AG08395 (cell line): ENCODE measurements at regions not wholly inside any gene's neighbourhood (a gene's known extent, or its start where the extent isn't known, plus 50 kb on each side); places are given as distances from the start of the nearest gene placed in this dataset.

Experiments
- DNase-seq: peaks from one replicate; pipeline ENCODE4 v3.0.0; 2012; ENCODE audit warnings: mixed read lengths, low spot score

DNA sequence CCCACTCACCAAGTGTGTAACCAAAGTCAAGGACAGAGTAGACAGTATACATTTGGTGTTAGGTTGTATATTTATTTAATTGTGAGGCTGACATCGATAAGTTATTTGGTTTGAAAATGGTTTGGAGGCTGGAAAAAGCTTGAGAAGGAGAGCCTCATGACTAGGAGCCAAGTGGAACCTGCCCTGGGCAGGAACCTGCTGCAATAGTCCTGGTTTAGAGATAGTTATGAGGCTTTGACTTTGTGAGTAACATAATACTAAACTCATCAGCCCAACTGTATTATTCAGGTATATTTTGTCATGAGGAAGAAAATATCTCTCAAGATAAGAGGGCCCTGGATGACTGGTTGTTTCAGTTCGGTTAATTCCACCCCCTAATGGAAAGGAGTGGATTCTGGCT is 234.3 kb upstream of the CYRIA start:
- no peak for DNase-seq

DNA sequence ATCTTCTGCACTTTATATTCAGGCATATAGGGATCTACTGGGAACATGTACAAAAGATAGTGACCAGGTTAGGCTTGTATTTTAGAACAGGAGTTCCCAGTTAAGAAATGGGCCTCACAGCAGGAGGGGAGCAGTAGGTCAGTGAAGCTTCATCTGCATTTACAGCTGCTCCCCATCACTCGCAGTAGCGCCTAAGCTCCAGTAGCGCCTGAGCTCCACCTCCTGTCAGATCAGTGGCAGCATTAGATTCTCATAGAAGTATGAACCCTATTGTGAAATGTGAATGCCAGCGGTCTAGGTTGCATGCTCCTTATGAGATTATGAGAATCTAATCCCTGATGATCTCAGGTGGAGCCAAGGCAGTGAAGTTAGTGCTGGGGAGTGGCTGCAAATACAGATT is 224.4 kb upstream of the CYRIA start:
- no peak for DNase-seq

DNA sequence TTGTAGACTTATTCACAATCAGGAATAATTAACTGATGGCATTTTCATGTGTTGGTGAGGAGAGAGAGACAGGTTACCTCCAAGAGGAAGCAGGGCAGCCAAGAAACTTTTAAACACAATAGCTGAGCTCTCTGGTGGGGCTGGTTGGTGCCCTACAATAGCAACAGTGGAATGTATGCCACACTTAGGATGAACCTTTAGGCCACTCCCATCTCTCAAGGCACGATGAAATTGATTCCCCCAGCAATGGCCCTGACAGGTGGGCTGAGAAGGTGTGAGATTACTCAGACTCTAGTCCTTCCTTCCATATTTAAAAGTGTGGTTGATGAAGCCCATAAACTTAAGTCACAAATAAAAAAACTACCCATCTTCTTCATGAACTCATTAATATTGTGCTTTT is 219.4 kb upstream of the CYRIA start:
- DNase-seq = no peak

DNA sequence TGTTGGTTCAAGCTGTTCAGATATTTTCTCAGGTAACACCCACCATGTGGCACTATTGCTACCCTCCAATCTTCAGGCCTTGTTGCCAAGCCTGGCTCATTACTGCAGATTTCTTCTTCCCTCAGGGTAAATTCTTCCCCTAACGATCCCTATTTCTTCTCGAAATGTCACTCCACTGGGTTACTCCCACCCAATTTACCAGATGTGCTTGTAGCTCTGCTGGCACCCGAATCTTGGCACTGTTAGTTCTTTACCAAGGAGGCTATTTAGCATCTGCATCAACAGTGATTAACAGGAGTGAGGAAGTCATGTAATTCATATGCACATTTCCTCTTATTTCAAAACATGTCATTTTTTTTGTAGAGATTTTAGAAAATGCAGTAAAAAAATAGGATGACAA is 217.1 kb upstream of the CYRIA start:
- DNase-seq = no peak

DNA sequence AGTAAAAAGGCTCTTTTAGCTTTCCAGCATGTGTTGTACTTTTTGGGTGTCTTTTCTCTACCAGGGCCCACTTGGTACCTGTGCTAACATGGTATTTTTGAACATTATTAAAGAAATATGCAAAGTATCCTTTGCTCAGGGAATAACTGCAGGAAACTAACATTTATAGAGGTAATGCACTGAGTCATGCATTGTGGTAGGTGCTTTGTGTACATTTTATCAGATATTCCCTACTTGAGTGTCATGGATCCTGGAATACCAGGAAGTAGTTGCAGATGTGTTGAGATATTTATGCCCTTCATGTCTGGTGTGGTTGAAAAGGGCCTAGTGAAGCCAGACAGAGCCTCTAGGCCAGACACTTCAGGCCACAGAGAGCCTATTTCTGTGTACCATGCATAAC is 215.5 kb upstream of the CYRIA start:
- DNase-seq = no peak

DNA sequence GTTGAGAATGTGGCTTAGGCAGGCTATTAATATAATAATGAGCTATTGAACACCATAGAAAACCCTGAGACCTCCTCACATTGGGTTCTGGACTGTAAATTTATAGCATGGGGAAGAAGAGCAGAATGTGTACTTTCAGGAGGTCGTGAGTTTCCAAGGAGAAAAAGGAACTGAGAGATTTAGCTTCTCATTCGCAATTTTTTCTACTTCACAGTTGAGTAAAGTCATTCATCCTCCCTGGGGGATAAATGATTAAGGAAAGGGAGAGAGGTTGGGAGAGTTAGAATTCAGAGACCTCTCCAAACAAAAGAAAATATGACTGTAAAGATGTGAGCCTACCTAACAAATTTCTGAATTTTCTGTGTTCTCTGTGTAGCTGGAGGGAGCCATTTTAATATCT is 205.8 kb upstream of the CYRIA start:
- no peak for DNase-seq

DNA sequence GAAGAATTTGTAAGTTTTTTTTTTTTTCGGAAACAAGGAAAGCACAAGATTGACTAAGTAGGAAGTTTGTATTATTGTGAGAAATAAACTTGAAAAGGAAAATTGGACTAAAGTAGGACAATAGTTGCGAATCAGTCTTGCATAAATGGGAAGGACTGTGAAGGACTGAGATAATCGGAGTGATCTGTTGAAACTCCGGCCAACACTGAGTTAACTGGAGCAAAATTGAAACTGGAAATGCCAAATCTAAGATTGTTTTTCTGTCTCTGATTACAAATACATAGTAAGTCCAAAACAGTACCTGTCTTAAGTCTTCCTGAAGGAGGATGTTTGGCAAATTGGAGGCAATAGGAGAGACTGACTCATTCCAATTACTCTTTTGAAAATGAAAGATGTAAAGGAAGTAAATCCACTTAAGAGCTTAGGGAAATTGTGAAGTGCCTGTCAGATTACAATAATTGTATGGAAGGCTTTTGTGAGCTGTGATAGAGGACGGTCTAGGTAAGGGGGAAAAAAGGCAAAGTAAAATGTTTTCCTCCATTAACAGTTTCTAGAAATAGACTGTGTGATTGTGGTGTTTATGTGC is 204.9 kb upstream of the CYRIA start:
- DNase-seq = no peak

DNA sequence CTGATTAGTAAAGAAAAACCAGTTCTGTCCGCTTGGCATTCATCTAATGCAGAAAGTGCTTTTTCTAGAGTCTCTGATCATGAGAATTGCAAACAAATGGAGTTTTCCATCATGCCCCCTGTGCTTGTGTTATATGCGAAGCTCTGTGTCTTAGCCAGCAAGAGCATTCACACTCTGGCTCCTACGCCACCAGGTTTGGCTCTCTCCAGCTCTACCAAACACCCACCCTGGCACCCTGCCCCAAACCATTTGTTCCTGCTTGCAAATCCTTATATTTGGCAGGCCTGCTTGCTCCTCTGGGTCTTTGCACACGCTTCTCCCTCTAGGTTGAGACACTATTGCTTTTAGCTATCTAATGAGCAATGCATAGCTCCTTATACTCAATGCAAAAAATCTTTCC is 204.1 kb upstream of the CYRIA start:
- DNase-seq = no peak

DNA sequence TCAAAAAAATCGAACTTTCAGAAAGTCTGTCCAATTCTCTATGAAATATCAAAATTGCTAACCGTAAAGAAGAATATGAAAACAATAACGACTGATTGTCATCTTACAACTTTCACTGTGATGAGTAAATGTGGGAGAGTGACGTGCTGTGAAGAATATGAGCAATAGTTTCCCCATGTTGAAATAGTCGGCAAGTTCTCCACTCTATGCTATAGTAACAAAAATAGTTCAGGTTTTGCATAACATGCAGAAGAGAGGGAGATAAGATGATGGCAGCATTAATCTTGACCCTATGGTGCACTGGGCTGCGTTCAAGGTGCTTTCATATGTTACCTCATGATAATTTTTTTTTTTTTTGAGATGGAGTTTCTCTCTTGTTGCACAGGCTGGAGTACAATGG is 196.8 kb upstream of the CYRIA start:
- DNase-seq = no peak

DNA sequence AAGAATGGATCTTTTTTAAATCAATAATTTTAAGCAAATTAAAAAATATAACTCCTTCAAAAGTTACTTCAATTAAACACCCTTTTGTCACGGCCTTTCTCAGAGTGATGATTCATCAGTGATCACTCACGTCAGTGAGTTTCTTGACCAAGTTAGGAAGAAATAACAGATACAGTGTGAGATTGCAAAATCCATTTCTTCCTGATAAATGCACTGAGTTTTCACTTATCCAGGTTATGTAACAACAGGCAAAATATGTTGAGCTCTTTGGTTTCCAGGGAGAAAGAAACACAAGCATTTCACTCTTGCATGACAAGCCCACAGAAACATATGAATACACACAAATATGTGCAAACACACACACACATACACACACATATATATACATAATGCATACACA is 195.9 kb upstream of the CYRIA start:
- no peak for DNase-seq

DNA sequence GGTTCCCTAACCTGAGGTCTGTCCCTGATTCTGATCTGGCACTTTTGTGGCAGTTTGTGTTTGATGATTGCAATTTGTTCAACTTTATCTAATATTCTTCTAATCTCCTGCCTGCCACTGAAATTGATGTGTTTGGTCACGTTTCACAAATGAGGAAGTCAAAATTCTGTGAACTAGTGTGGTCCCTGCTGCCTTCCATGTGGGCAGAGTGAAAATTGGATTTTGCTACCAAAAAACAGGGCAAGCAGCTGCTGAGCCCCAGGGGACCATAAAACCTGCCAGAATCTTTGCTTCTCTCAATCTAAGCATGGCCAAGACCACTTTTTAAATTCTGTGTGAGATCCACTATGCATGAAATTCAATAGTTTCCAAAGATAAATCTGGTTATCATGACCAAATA is 195.5 kb upstream of the CYRIA start:
- DNase-seq = no peak

DNA sequence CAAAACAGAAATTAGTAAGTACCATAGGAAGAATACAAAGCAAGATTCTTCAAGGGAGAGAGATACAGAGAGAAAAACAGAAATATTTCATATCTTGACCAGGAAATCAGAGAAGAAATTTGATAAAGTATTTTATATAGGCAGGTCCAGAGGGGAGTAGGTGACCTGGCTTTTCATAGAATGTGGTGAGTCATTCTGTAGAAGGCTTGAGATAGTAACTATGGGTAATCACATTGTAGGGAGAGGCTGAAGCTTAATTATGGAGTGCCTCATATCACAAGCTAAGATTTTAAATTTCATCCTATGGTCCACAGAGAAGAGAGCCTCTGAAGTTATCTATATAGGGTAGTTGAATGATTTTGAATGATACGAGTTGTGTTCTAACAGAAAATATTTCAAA is 195.0 kb upstream of the CYRIA start:
- DNase-seq = no peak

DNA sequence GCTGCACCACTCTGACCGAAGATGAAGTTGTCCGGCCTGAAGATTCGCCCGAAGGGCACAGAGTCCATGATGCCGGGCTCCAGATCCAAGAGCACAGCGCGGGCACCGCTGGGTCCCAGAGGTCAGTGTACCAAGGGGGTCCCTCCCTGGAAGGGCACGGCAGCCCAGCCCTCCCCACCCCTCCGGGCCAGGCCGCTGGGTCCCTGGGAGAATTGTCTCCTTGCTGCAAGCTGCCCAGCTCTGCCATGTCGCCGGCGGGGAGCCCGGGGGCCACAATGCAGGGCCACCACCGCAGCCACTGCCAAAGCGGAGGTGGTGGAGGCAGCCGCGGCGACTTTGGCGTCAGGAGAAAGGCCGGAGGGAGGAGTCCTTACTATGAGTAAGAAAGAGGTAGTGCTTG is 189.5 kb upstream of the CYRIA start:
- DNase-seq = no peak

DNA sequence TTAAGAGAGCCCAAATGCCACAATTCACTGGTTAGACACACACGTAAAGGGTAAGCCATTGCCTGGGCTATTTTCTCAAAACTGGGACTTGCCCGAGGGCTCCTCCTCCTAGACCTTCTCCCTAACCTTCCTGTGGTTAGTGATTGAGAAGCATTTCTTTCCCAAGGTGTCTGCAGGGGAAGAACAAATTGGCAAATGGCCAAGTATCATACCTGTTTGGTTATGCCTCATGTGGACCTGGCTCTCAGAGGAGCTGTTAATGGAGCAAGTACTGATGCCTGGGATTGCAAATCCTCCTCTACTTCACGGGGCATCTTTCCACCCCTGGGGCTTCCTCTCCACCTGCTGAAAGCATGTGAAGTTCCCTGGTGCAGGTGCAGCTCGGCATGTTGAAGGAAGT is 187.5 kb upstream of the CYRIA start:
- no peak for DNase-seq

DNA sequence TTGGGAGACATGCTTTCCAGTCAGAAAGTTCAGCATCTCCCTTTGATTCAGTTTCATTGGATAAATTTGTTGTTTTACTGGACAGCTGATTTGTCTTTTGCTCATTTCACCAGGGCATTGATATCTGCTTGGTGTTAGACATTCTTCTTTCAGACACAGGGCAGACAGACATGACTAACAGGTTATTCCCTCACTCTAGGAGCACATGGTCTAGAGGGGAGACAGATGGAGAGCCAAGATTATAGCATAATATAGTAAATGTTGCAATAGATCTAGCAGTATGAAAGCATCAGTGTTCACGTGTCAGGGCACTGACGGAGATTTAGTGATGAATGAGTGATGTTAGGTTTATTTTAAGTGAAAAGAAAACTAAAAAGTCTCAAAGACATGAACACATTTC is 187.0 kb upstream of the CYRIA start:
- DNase-seq = no peak

DNA sequence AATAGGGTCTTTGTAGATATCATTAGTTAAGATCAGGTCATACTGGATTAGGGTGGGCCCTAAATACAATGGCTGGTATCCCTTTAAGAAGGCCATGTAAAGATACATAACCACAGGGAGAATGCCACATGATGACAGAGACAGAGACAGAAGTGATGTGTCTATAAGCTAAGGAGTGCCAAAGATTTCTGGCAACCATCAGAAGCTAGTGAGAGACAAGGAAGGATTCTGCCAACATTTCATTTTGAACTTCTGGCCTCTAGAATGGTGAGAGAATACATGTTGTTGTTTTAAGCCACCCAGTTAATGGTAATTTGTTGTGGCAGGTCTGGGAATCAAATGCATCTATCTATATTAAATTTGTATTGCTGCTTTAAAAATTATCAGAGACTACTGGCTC is 185.5 kb upstream of the CYRIA start:
- no peak for DNase-seq

DNA sequence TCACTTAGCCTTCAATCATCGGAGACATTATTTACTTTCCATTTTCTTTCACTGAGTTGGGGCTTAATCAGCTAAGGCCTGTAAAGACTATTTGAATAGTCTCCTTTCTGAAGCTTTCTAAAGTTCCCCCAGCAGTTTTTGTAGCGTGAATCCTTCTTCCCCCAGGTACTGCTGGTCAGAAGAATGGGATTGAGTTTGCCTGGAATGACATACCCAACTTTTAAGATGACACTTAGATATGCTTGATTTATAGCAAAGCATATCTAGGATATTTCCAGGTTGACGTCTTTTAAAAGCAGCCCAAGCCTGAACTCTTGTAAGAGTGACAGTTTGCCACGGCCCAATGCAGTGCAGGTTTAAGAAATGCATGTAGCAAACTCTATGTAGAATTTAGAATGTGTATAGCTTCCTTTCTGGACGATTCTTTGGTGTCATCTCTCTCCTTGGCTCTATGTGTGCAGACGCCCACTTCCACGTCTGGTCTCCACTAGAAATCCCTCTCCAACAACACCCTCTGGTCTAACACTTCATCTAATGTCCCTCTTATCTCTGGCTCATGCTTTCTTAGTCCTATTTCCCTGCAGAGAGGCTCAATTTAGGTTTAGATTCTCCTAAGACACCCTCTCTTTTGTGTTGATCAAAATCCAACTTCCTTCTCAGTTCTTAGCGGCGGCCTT is 175.0 kb upstream of the CYRIA start:
- no peak for DNase-seq

DNA sequence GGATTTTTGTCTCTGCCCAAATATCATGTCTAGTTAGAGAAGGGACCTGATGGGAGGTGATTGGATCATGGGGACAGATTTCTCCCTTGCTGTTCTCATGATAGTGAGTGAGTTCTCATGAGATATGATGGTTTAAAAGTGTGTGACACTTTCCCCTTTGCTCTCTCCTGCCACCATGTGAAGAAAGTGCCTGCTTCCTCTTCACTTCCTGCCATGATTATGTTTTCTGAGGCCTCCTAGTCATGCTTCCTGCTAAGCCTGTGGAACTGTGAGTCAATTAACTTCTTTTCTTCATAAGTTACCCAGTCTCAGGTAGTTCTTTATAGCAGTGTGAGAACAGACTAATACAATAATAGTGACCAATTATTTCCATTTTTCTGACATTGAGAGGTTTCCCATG is 167.3 kb upstream of the CYRIA start:
- no peak for DNase-seq

DNA sequence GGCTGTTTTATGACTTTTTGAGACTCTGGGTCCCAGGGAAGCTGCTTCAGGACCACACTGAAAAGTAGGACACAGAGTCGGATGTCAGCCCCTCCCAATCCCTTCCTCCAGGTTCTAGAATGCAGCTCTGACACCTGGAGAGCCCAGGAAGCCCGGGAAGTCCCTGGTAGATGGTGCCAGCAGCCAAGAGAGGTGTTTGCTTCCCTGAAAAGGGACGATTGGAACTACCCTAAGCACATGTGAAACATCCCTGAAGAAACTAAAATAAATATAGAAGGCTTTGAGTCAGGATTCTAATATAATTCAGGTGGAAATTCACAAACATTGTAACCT is 163.2 kb upstream of the CYRIA start:
- DNase-seq = no peak

DNA sequence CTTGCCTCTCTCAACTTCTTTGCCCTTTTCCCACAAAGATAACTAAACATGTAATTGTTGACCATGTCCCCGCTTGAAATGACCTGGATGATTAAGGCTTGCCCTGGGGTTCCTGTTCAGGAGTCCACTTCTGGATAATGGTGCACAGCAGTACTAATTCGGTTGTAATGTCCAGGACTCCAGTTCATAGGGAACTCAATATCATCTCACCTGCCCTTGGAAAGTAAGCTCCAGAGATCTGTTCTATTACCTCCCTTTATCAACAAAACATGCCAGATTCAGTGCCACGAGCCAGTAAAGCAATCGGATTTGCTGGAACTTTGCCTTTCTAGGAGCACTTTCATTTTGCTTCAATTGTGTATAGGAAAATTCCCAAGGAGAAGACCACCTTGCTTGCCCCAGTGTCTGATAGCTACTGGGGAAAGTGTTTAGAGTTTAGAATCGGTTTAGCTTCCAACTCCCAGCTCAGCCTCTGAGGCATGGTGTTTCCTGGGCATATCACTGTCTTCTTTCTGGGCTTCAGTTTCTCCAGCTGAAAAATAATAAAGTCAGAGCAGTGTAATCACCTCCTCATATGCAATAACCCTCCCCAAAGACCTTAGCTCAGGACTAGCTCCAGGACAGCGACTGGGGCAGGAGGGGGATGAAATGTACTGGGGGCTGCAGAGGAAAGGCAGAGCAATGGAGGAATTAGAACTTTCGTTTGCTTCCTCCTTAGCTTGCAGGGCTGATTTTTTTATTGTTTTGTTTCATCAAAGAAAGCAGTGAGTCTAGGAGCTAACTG is 162.6 kb upstream of the CYRIA start:
- no peak for DNase-seq

DNA sequence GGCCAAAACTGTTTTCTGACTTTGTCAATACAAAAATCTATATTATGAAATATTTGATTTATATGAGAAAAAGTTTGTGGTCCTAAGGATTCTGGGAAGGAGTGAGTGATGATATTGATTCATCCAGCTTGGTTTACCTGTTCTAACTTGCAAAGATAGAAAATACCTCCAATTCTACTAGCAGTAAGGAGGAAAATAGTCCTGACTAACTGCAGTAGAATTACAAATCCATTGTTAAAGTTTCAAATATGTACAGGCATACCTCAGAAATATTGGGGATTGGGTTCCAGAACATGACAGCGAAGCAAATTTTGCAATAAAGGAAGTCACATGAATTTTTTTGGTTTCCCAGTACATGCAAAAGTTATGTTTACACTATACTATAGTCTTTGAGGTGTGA is 158.8 kb upstream of the CYRIA start:
- DNase-seq = no peak

DNA sequence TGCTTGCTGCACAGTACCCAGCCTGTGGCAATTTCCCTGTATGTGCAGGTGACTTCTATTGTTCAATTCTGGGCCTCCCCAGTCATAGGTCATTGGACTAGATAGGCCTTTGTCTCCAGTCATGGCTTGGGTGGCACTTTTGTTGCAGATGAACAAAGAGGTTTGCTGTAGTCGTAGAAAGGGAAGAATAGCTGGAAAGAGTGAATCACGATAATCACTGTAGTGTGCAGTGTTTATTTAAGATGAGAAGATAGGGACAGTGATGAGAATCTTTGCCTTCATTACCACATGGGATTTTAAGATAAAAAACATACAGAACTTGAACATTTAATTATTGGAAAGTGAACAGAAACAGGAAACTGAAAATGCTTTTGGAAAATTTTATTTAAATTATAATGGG is 156.1 kb upstream of the CYRIA start:
- no peak for DNase-seq

DNA sequence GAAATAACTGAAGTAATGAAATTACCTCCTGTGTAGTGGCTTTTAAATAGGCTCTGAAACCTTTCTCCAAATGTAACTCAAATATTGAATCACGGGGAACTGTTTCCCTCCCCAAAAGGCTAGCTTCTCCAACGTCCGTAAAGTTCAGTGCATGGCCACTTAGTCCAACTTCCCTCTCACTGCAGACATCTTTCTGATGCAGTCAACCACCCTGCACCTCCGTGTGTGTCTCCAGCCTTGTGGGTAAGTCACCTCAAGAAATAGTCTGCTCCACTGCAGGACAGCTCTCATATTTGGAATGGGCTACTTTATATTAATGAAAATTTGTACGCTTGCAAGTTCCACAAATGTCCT is 152.5 kb upstream of the CYRIA start:
- DNase-seq = no peak
